ENCODE measurements at regions not wholly inside any gene's neighbourhood (a gene's known extent, or its start where the extent isn't known, plus 50 kb on each side); places are given as distances from the start of the nearest gene placed in this dataset.

- TF ChIP-seq EZH2 (IDR thresholded peaks at IDR 0.05; ENCODE audit: borderline replicate concordance, insufficient read depth, low read depth, low read length, poor library complexity, severe bottlenecking) = no peak
- TF ChIP-seq CTCF (IDR thresholded peaks at IDR 0.05) = no peak
Measured at GRCh38 chr10:106500925-106501525, 663.5 kb downstream of the SORCS1 start.

Measured in B cell (primary cell).